H1 (cell line): ENCODE measurements at regions not wholly inside any gene's neighbourhood (a gene's known extent, or its start where the extent isn't known, plus 50 kb on each side); places are given as distances from the start of the nearest gene placed in this dataset.

Experiments used
- CTCF ChIA-PET: fragments of 300-600 bp; sonication (Branson Sonifier 250); formaldehyde crosslinking; loops from one replicate; lab custom pipeline; 2021; ENCODE audit not compliant: partially characterized antibody; lab: Charles Lee
- POLR2A ChIA-PET: fragments of 300-600 bp; sonication (Branson Sonifier 250); formaldehyde crosslinking; loops from one replicate; lab custom pipeline; 2021; ENCODE audit warnings: inconsistent platforms; ENCODE audit not compliant: partially characterized antibody; lab: Charles Lee
- DNase-seq, 2 experiments: peaks; one replicate each; pipeline versions ENCODE4 v3.0.0 to v3.0.0-alpha.2; 2010 to 2022; ENCODE audit warnings: low spot score in 2 of 2, low read depth in 1 of 2, mixed read lengths in 1 of 2
- FAIRE-seq: peaks from 2 replicates; lab custom pipeline; 2011; peaks lifted over from hg19 to GRCh38; lab: Jason Lieb, UNC
- H2AFZ ChIP-seq: 2 replicates; pipeline ENCODE4 v1.8.1; 2012; ENCODE audit warnings: low read length, inconsistent platforms
- H2AK5ac ChIP-seq: 2 replicates; pipeline ENCODE4 v1.6.1; 2013; ENCODE audit warnings: low read depth, low read length
- H2BK120ac ChIP-seq: replicated peaks from 2 replicates; pipeline ENCODE3; 2013; ENCODE audit warnings: low read depth, low read length, inconsistent platforms
- H2BK12ac ChIP-seq: 2 replicates; pipeline ENCODE4 v1.6.1; 2013; ENCODE audit warnings: low read depth, low read length
- H2BK15ac ChIP-seq: 2 replicates; pipeline ENCODE4 v1.6.1; 2013; ENCODE audit warnings: low read length
- H2BK20ac ChIP-seq: 2 replicates; pipeline ENCODE4 v1.6.1; 2013; ENCODE audit warnings: low read length
- H2BK5ac ChIP-seq: 2 replicates; pipeline ENCODE4 v1.6.1; 2013; ENCODE audit warnings: low read depth, low read length
- H3K14ac ChIP-seq: 2 replicates; pipeline ENCODE4 v1.6.1; 2013; ENCODE audit warnings: inconsistent platforms; ENCODE audit not compliant: insufficient read length
- H3K18ac ChIP-seq: 2 replicates; pipeline ENCODE4 v1.6.1; 2013; ENCODE audit warnings: low read length; ENCODE audit errors: extremely low read depth
- H3K23ac ChIP-seq: 2 replicates; pipeline ENCODE4 v1.6.1; 2013; ENCODE audit warnings: inconsistent platforms; ENCODE audit not compliant: insufficient read length
- H3K23me2 ChIP-seq: 2 replicates; pipeline ENCODE4 v1.6.1; 2013; ENCODE audit warnings: low read depth, low read length
- H3K27ac ChIP-seq: 2 replicates; pipeline ENCODE4 v1.6.1; 2011; ENCODE audit warnings: low read depth, low read length, inconsistent platforms
- H3K27me3 ChIP-seq, 4 experiments: replicated peaks in 1 of 4; 1 replicate in 1 of 4; 2 replicates in 3 of 4; pipeline versions ENCODE4 v1.6.1 to v1.8.1; 2011 to 2013; ENCODE audit warnings: low read length in 3 of 4, mild to moderate bottlenecking in 3 of 4, inconsistent platforms in 2 of 4, mixed read lengths in 2 of 4, moderate library complexity in 1 of 4; ENCODE audit not compliant: control insufficient read depth in 3 of 4, insufficient read depth in 3 of 4; ENCODE audit errors: extremely low read depth in 1 of 4
- H3K36me3 ChIP-seq, 4 experiments: 2 replicates each; pipeline versions ENCODE4 v1.6.1 to v1.8.1; 2011 to 2013; ENCODE audit warnings: mild to moderate bottlenecking in 4 of 4, low read length in 3 of 4, moderate library complexity in 2 of 4, control low read depth in 1 of 4, inconsistent platforms in 1 of 4; ENCODE audit not compliant: insufficient read depth in 4 of 4, control insufficient read depth in 2 of 4
- H3K4ac ChIP-seq: replicated peaks from 2 replicates; pipeline ENCODE3; 2013; ENCODE audit warnings: low read length, low read depth, mixed read lengths, inconsistent platforms; ENCODE audit not compliant: insufficient read length
- H3K4me1 ChIP-seq, 4 experiments: replicated peaks in 1 of 4; 1 replicate in 1 of 4; 2 replicates in 3 of 4; pipeline versions ENCODE4 v1.6.1 to v1.8.1; 2011 to 2013; ENCODE audit warnings: low read length in 3 of 4, inconsistent platforms in 2 of 4, mixed read lengths in 1 of 4; ENCODE audit not compliant: insufficient read depth in 4 of 4, control insufficient read depth in 3 of 4
- H3K4me2 ChIP-seq, 2 experiments: 2 replicates each; pipeline versions ENCODE4 v1.6.1 to v1.8.1; 2011 to 2013; ENCODE audit warnings: low read depth in 2 of 2, low read length in 2 of 2, control low read depth in 1 of 2, inconsistent platforms in 1 of 2, mild to moderate bottlenecking in 1 of 2; ENCODE audit not compliant: insufficient read depth in 1 of 2
- H3K4me3 ChIP-seq, 4 experiments: fragments of 200-600, 300-600 bp in 1 of 4; sonication (generic), shearing (Covaris generic), sonication (Bioruptor Twin) in 1 of 4; 2 replicates each; pipeline versions ENCODE4 v1.5.1 to v1.8.1; 2011 to 2016; ENCODE audit warnings: low read length in 4 of 4, low read depth in 3 of 4, control low read depth in 2 of 4, inconsistent platforms in 2 of 4, mild to moderate bottlenecking in 2 of 4, mixed read lengths in 1 of 4, moderate library complexity in 1 of 4; ENCODE audit not compliant: insufficient read depth in 2 of 4; ENCODE audit errors: extremely low read depth in 1 of 4
- H3K56ac ChIP-seq: replicated peaks from 2 replicates; pipeline ENCODE3; 2013; ENCODE audit warnings: low read depth, mild to moderate bottlenecking, mixed read lengths, low read length, inconsistent platforms; ENCODE audit not compliant: insufficient read length
- H3K79me1 ChIP-seq: 2 replicates; pipeline ENCODE4 v1.6.1; 2013; ENCODE audit warnings: low read depth, low read length, control low read depth
- H3K79me2 ChIP-seq, 2 experiments: 2 replicates each; pipeline versions ENCODE4 v1.6.1 to v1.8.1; 2012 to 2013; ENCODE audit warnings: low read length in 2 of 2, mild to moderate bottlenecking in 2 of 2, inconsistent platforms in 1 of 2; ENCODE audit not compliant: insufficient read depth in 2 of 2, control insufficient read depth in 1 of 2
- H3K9ac ChIP-seq, 4 experiments: replicated peaks in 1 of 4; 1 replicate in 1 of 4; 2 replicates in 3 of 4; pipeline versions ENCODE4 v1.6.1 to v1.8.1; 2011 to 2013; ENCODE audit warnings: low read depth in 3 of 4, low read length in 3 of 4, control low read depth in 2 of 4, mild to moderate bottlenecking in 2 of 4, moderate library complexity in 2 of 4, inconsistent platforms in 1 of 4; ENCODE audit errors: extremely low read depth in 1 of 4
- H3K9me3 ChIP-seq, 2 experiments: 2 replicates each; pipeline versions ENCODE4 v1.6.1 to v1.8.1; 2012 to 2013; ENCODE audit warnings: mild to moderate bottlenecking in 2 of 2, moderate library complexity in 2 of 2, control low read depth in 1 of 2, inconsistent platforms in 1 of 2, low read depth in 1 of 2, low read length in 1 of 2, mixed read lengths in 1 of 2; ENCODE audit not compliant: insufficient read depth in 2 of 2
- H4K20me1 ChIP-seq, 2 experiments: replicated peaks in 1 of 2; 2 replicates each; pipeline versions ENCODE3 to v1.8.1; 2011 to 2013; ENCODE audit warnings: inconsistent platforms in 2 of 2, low read length in 2 of 2, mild to moderate bottlenecking in 1 of 2; ENCODE audit not compliant: insufficient read depth in 2 of 2, control insufficient read depth in 1 of 2
- H4K5ac ChIP-seq: 2 replicates; pipeline ENCODE4 v1.6.1; 2013; ENCODE audit warnings: low read length, low read depth, mixed read lengths, inconsistent platforms; ENCODE audit not compliant: insufficient read length
- H4K8ac ChIP-seq: 2 replicates; pipeline ENCODE4 v1.8.0; 2013; ENCODE audit warnings: mild to moderate bottlenecking, moderate library complexity, low read length, inconsistent platforms; ENCODE audit not compliant: insufficient read depth; ENCODE audit errors: extremely low read depth
- H4K91ac ChIP-seq: replicated peaks from 2 replicates; pipeline ENCODE3; 2013; ENCODE audit warnings: low read length, mixed read lengths, inconsistent platforms; ENCODE audit not compliant: insufficient read length
- BCL11A ChIP-seq, 2 experiments: IDR thresholded peaks; one replicate each; pipeline ENCODE4 v1.6.1; 2011; ENCODE audit warnings: low read depth in 2 of 2, low read length in 2 of 2, mild to moderate bottlenecking in 2 of 2
- CBX8 ChIP-seq: fragments of 300-800, 300-1000 bp; sonication (generic); IDR thresholded peaks from 2 replicates; pipeline ENCODE4 v1.7.1; 2016; ENCODE audit warnings: low read depth, low read length, borderline replicate concordance
- CHD2 ChIP-seq: IDR thresholded peaks from 2 replicates; pipeline ENCODE4 v1.6.1; 2012; ENCODE audit warnings: low read length, improper control_type of control experiment
- FOSL1 ChIP-seq: IDR thresholded peaks from 2 replicates; pipeline ENCODE4 v1.6.1; 2011; ENCODE audit warnings: mild to moderate bottlenecking, low read depth, low read length, moderate library complexity; ENCODE audit not compliant: insufficient read depth
- HDAC6 ChIP-seq: IDR thresholded peaks from one replicate; pipeline ENCODE4 v1.7.1; 2012; ENCODE audit warnings: low read depth, mild to moderate bottlenecking, inconsistent platforms, low read length, moderate library complexity
- KDM4A ChIP-seq: IDR thresholded peaks from one replicate; pipeline ENCODE4 v1.7.1; 2012; ENCODE audit warnings: low read depth, mild to moderate bottlenecking, moderate library complexity, low read length, inconsistent platforms; ENCODE audit not compliant: severe bottlenecking
- PHF8 ChIP-seq: fragments of 200-600 bp; sonication (generic); conservative IDR thresholded peaks from 2 replicates; pipeline ENCODE4 v1.7.1; 2012; ENCODE audit warnings: low read depth, mild to moderate bottlenecking, inconsistent platforms, low read length, moderate library complexity
- RAD21 ChIP-seq, 2 experiments: IDR thresholded peaks in 1 of 2; conservative IDR thresholded peaks in 1 of 2; 2 replicates each; pipeline ENCODE4 v1.6.1; 2011; ENCODE audit warnings: low read depth in 2 of 2, low read length in 2 of 2, improper control_type of control experiment in 1 of 2, inconsistent platforms in 1 of 2, mild to moderate bottlenecking in 1 of 2, moderate library complexity in 1 of 2
- RFX5 ChIP-seq: IDR thresholded peaks from 2 replicates; pipeline ENCODE4 v1.6.1; 2011; ENCODE audit warnings: low read depth, low read length, improper control_type of control experiment, borderline replicate concordance
- SP1 ChIP-seq: IDR thresholded peaks from 2 replicates; pipeline ENCODE4 v1.6.1; 2011; ENCODE audit warnings: low read depth, low read length
- SUZ12 ChIP-seq: fragments of 200-600 bp; sonication (generic); IDR thresholded peaks from 2 replicates; pipeline ENCODE4 v1.6.1; 2012; ENCODE audit warnings: mild to moderate bottlenecking, inconsistent platforms, low read length, moderate library complexity, mixed read lengths
- TAF1 ChIP-seq: IDR thresholded peaks from 2 replicates; pipeline ENCODE4 v1.6.1; 2011; ENCODE audit warnings: mild to moderate bottlenecking, low read depth, low read length
- TBP ChIP-seq: IDR thresholded peaks from 2 replicates; pipeline ENCODE4 v1.6.1; 2011; ENCODE audit warnings: low read depth, low read length, improper control_type of control experiment
- WGBS, 2 experiments: shearing (Covaris generic) in 1 of 2; methylation state at CpG; one replicate each; pipeline versions ENCODE4 v1.1.6 to v1.1.7; 2013 to 2015; ENCODE audit warnings: low lambda C conversion rate in 2 of 2, mixed read lengths in 2 of 2, inconsistent platforms in 1 of 2, low coverage in 1 of 2, missing lambda C conversion rate in 1 of 2; ENCODE audit not compliant: insufficient replicate concordance in 2 of 2, insufficient coverage in 1 of 2, insufficient read length in 1 of 2; ENCODE audit errors: extremely low coverage in 1 of 2, missing lambda C conversion rate in 1 of 2; 5-methylcytosine and 5-hydroxymethylcytosine counted together

DNA sequence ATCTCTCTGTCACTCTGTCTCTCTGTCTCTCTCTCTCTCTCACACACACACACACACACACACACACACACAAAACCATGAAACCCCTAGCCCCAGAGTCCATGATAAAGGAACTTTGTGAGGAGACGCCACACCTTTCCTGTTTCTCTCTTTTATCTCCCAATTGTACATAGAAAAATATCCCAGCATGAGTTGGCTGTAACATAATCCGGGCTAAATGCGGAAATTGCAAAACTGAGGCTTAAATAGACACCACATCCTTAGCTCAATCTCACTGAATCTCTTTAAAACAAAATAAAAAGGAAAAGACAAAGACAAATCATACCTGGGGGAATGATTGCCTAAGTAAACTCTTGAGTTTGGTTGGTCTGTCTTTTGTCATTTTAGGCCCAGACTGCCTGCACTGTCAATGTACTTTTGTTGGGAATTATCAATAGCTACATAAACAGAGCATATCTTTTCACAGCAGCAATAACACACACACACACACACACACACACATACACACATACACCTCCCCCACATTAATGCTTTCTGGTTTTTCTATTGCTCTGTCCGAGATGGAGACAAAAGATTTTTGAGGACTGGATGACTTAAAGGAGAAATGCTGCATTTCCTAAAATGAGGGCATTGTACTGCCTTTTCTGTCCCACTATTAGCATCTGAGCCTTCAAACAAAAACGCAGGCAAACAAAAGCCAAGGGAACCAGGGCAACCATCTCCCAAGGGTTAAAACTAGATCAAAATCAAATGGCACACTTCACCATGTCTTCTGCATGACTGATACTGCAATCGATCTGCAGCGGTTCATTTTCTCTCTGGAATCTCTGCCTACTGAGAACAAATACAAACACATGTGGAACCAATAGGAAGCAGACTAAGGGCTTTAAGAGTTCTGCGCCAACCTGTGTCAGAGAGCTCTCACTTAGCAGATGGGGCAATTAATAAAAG lies 321.5 kb downstream of the NFIB start:
- H3K56ac ChIP-seq = no peak overlapping the region
- H4K5ac ChIP-seq = no peak overlapping the region
- no peak overlapping the region for H3K4ac ChIP-seq
- no peaks in the 10 kb centered on the region for H3K9me3 ChIP-seq
- no peaks in the 10 kb centered on the region for H3K27me3 ChIP-seq
- H3K18ac ChIP-seq = no peak overlapping the region
- no peaks in the 10 kb centered on the region; the same call in 1 of the 2 replicates for H3K23me2 ChIP-seq
- no peak overlapping the region for H3K4me3 ChIP-seq
- no peak overlapping the region for H2BK5ac ChIP-seq
- peaks cover 0 to 2% of the 10 kb centered on the region in 2 experiments for H4K20me1 ChIP-seq
- H2AFZ ChIP-seq = no peak overlapping the region
- no peaks in the 10 kb centered on the region for H3K79me1 ChIP-seq
- H3K4me1 ChIP-seq = no peaks in the 10 kb centered on the region
- TF ChIP-seq KDM4A (no peak), TBP (no peak), TAF1 (no peak), SP1 (no peak), RFX5 (no peak), RAD21 (IDR thresholded peaks at IDR 0.05 in 1 of 2, conservative IDR thresholded peaks at IDR 0.05 in 1 of 2; ENCODE audit: low read depth in 2 of 2, low read length in 2 of 2) (no peak), FOSL1 (no peak), BCL11A (IDR thresholded peaks at IDR 0.05; ENCODE audit: low read depth in 2 of 2, low read length in 2 of 2) (no peak), HDAC6 (no peak), SUZ12 (no peak), CHD2 (no peak), CBX8 (no peak), PHF8 (no peak)
- H3K23ac ChIP-seq = no peak overlapping the region
- no peak overlapping the region for H4K8ac ChIP-seq
- H3K36me3 ChIP-seq = no peaks in the 10 kb centered on the region
- no peak overlapping the region for H2BK120ac ChIP-seq
- no peak overlapping the region for H2BK15ac ChIP-seq
- no peak overlapping the region for H2BK20ac ChIP-seq
- no peak overlapping the region for H3K27ac ChIP-seq
- CTCF ChIA-PET = interaction anchor here (0.5 to 2.0 kb wide), 2 partner anchors 12 to 105 kb away, joined by 3 to 10 read pairs; no protein-coding TSS in a partner anchor
- H2BK12ac ChIP-seq = no peak overlapping the region
- H4K91ac ChIP-seq = no peak overlapping the region
- H3K4me2 ChIP-seq = no peak overlapping the region
- no peak overlapping the region for H3K14ac ChIP-seq
- no peak overlapping the region for H3K9ac ChIP-seq
- DNase-seq (no peak), FAIRE-seq (peak; percentile 24)
- POLR2A ChIA-PET = no interaction called here
- WGBS, 2 experiments = 91% methylated on average over 8 of the region's 8 CpGs; no CpG with 5 or more reads in 1 of the 2 experiments
- H2AK5ac ChIP-seq = no peak overlapping the region
- H3K79me2 ChIP-seq = no peaks in the 10 kb centered on the region
